ENCODE measurements at regions not wholly inside any gene's neighbourhood (a gene's known extent, or its start where the extent isn't known, plus 50 kb on each side); places are given as distances from the start of the nearest gene placed in this dataset.

- WGBS, 2 experiments (ENCODE audit: extremely low coverage in 2 of 2, insufficient read length in 1 of 2) = 90% methylated on average over 7 of the region's 12 CpGs; no CpG with 5 or more reads in 1 of the 2 experiments
- Histone ChIP-seq H3K14ac (replicated peaks; ENCODE audit: low read depth, low read length) (no peak overlapping the region), H3K27me3 (ENCODE audit: control insufficient read depth, insufficient read depth, low read length) (peaks cover 11% of the 10 kb centered on the region), H2AK5ac (ENCODE audit: low read depth, low read length) (0 out of 2 replicates have a peak overlapping the region, but pooled peaks have one; percentile 14), H4K20me1 (ENCODE audit: insufficient read depth, low read length) (no peaks in the 10 kb centered on the region), H4K5ac (ENCODE audit: low read depth, low read length) (no peak overlapping the region), H4K91ac (ENCODE audit: insufficient read depth, low read depth, low read length) (no peak overlapping the region), H3K18ac (ENCODE audit: low read depth, low read length) (no peak overlapping the region), H2AFZ (replicated peaks; ENCODE audit: low read length, poor library complexity) (no peak overlapping the region), H4K8ac (ENCODE audit: low read depth in 2 of 2, low read length in 2 of 2) (no peak overlapping the region), H3K9ac (ENCODE audit: low read depth, low read length) (no peak overlapping the region), H3K79me1 (ENCODE audit: low read depth in 1 of 2, low read length in 2 of 2) (no peaks in the 10 kb centered on the region), H3K4me3 (ENCODE audit: insufficient read depth, low read depth, low read length) (no peak overlapping the region), H2BK120ac (ENCODE audit: low read depth, low read length) (no peak overlapping the region), H2BK5ac (ENCODE audit: low read depth, low read length, poor library complexity, severe bottlenecking) (no peak overlapping the region), H3K56ac (ENCODE audit: extremely low read depth, insufficient read depth, low read length) (no peak overlapping the region), H3K4me2 (ENCODE audit: low read depth, low read length) (no peak overlapping the region), H2BK20ac (ENCODE audit: low read depth, low read length) (no peak overlapping the region), H3K27ac (ENCODE audit: insufficient read depth, low read length) (no peak overlapping the region), H3K9me3 (ENCODE audit: control insufficient read depth, insufficient read depth, low read length) (no peaks in the 10 kb centered on the region), H3K23ac (ENCODE audit: low read depth, low read length) (no peak overlapping the region), H3K4me1 (ENCODE audit: control insufficient read depth, insufficient read depth, low read length) (no peaks in the 10 kb centered on the region), H2BK15ac (ENCODE audit: low read depth, low read length) (no peak overlapping the region), H3K4ac (ENCODE audit: low read depth, low read length) (no peak overlapping the region), H3K36me3 (ENCODE audit: control insufficient read depth, insufficient read depth, low read length) (no peaks in the 10 kb centered on the region), H3K9me1 (ENCODE audit: insufficient read depth, low read length) (no peaks in the 10 kb centered on the region), H2AK9ac (replicated peaks; ENCODE audit: low read depth, low read length, poor library complexity) (no peak overlapping the region)
- no peak for DNase-seq
- intact Hi-C loops (cut with micrococcal nuclease) (no loop called here), dilution Hi-C loops (cut with HindIII; ENCODE audit: low sequenced_read_pairs, unreplicated experiment) (no loop called here), in situ Hi-C loops (cut with MboI; ENCODE audit: low sequenced_read_pairs) (no loop called here)
- BruUV-seq (replicated peaks) = no TSS peak
- POLR2A ChIA-PET (ENCODE audit: unreplicated experiment) = no interaction called here
- TF ChIP-seq MAFK (IDR thresholded peaks at IDR 0.05; ENCODE audit: low read depth, low read length) (no peak), MAZ (IDR thresholded peaks at IDR 0.05; ENCODE audit: borderline replicate concordance, low read depth, low read length) (no peak), RAD21 (IDR thresholded peaks at IDR 0.05; ENCODE audit: low read length) (no peak), ELK1 (IDR thresholded peaks at IDR 0.05; ENCODE audit: borderline replicate concordance, low read depth, low read length) (no peak), CTCF (conservative IDR thresholded peaks at IDR 0.05; ENCODE audit: low read depth, low read length) (no peak), USF2 (IDR thresholded peaks at IDR 0.05; ENCODE audit: low read depth, low read length) (no peak), RFX5 (IDR thresholded peaks at IDR 0.05; ENCODE audit: low read depth, low read length) (no peak), FOS (IDR thresholded peaks at IDR 0.05; ENCODE audit: low read depth, low read length) (no peak), POLR2A (IDR thresholded peaks at IDR 0.05; ENCODE audit: low read depth, low read length) (no peak), CEBPB (IDR thresholded peaks at IDR 0.05; ENCODE audit: low read depth, low read length) (no peak), SMC3 (IDR thresholded peaks at IDR 0.05; ENCODE audit: low read depth, low read length) (no peak), RCOR1 (IDR thresholded peaks at IDR 0.05; ENCODE audit: insufficient replicate concordance, low read length) (no peak), BHLHE40 (IDR thresholded peaks at IDR 0.05; ENCODE audit: low read depth, low read length) (no peak), NFE2L2 (IDR thresholded peaks at IDR 0.05; ENCODE audit: low read depth, low read length) (no peak), MXI1 (IDR thresholded peaks at IDR 0.05; ENCODE audit: borderline replicate concordance, low read depth, low read length) (no peak), CHD1 (IDR thresholded peaks at IDR 0.05; ENCODE audit: low read depth, low read length) (no peak)
- no peak for ATAC-seq (ENCODE audit: low read depth)
- CTCF ChIA-PET = no interaction called here
Measured at GRCh38 chr10:3273966-3274365, 101.4 kb upstream of the PITRM1 start.
